DND-41 (cell line): ENCODE measurements at regions not wholly inside any gene's neighbourhood (a gene's known extent, or its start where the extent isn't known, plus 50 kb on each side); places are given as distances from the start of the nearest gene placed in this dataset.
"Not testable (repeated sequence)": the region's sequence is repeated elsewhere in the genome, so short reads cannot be mapped to it uniquely, and the experiment has no call there.

Source experiments
- EZH2 ChIP-seq: IDR thresholded peaks from 3 replicates; pipeline ENCODE4 v1.6.1; 2012; ENCODE audit warnings: borderline replicate concordance, low read depth, mild to moderate bottlenecking, moderate library complexity, low read length, inconsistent platforms; ENCODE audit not compliant: severe bottlenecking
- TF ChIP-seq, protein P1 (sequence below): IDR thresholded peaks from 2 replicates; pipeline ENCODE4 v1.5.1; 2012; ENCODE audit warnings: borderline replicate concordance, low read length, moderate library complexity, mild to moderate bottlenecking; ENCODE audit not compliant: poor library complexity, severe bottlenecking; ENCODE audit errors: extremely low read depth

- TF ChIP-seq, protein P1, sequence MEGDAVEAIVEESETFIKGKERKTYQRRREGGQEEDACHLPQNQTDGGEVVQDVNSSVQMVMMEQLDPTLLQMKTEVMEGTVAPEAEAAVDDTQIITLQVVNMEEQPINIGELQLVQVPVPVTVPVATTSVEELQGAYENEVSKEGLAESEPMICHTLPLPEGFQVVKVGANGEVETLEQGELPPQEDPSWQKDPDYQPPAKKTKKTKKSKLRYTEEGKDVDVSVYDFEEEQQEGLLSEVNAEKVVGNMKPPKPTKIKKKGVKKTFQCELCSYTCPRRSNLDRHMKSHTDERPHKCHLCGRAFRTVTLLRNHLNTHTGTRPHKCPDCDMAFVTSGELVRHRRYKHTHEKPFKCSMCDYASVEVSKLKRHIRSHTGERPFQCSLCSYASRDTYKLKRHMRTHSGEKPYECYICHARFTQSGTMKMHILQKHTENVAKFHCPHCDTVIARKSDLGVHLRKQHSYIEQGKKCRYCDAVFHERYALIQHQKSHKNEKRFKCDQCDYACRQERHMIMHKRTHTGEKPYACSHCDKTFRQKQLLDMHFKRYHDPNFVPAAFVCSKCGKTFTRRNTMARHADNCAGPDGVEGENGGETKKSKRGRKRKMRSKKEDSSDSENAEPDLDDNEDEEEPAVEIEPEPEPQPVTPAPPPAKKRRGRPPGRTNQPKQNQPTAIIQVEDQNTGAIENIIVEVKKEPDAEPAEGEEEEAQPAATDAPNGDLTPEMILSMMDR = not testable (repeated sequence)
- TF ChIP-seq EZH2 = not testable (repeated sequence)
Measured at GRCh38 chr20:54983394-54984103, 508.2 kb downstream of the DOK5 start.
